NCI-H2227 (cell line): ENCODE measurements at regions not wholly inside any gene's neighbourhood (a gene's known extent, or its start where the extent isn't known, plus 50 kb on each side); places are given as distances from the start of the nearest gene placed in this dataset.
A peak's percentile ranks its signal among the peaks of the same experiment; 100 is the strongest.
"Not testable (repeated sequence)": the region's sequence is repeated elsewhere in the genome, so short reads cannot be mapped to it uniquely, and the experiment has no call there.

Experiments used
- DNase-seq: peaks from one replicate; lab custom pipeline; 2025; ENCODE audit not compliant: unreplicated experiment; lab: John Stamatoyannopoulos, UW

GRCh38 chr7:28328822-28329660, 83.3 kb upstream of the CREB5 start:
- no peak for DNase-seq

GRCh38 chr7:28329661-28330363, 82.5 kb upstream of the CREB5 start:
- DNase-seq: no peak

GRCh38 chr7:28330384-28331070, 81.8 kb upstream of the CREB5 start:
- no peak for DNase-seq

DNA sequence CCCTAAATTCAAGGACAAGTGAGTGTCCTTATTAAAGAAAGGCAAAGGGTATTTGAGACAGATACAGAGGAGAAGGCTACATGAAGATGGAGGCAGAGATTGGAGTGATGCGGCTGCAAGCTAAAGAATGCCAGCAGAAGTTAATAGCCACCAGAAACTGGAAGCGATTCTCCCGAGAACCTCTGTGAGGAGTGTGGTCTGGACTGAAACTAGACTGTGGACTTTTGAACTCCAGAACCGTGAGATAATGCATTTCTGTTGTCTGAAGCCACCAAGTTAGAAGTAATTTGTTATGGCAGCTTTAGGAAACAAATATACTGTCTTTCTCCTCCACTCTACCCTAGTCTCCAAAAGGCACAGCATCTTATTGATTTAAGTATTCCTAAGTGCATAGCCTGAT, 80.3 kb upstream of the CREB5 start:
- DNase-seq: no peak

DNA sequence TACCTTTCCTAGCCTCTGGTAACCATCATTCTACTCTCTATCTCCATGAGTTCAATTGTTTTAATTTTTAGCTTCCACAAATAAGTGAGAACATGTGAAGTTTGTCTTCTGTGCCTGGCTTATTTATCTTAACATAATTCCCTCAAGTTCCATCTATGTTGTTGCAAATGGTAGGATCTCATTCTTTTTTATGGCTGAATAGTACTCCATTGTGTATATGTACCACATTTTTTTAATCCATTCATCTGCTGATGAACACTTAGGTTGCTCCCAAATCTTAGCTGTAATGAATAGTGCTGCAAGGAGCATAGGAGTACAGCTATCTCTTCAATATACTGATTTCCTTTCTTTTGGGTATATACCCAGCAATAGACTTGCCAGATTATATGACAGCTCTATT, 78.8 kb upstream of the CREB5 start:
- not testable (repeated sequence) for DNase-seq

- DNase-seq: no peak
Measured at GRCh38 chr7:28336806-28337205, 75.5 kb upstream of the CREB5 start.

DNA sequence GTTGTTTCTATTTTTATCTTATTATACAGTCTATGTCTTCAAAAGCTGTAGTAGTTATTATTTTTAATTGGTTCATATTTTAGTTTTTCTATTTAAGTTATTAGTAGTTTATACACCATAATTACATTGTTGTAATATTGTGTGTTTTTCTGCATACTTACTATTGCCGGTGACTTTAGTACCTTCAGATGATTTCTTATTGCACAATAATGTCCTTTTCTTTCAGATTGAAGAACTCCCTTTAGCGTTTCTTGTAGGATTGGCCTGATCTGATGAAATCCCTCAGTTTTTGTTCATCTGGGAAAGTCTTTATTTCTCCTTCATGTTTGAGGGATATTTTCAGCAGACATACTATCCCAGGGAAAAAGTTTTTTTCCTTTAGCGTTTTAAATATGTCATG, 74.3 kb upstream of the CREB5 start:
- no peak for DNase-seq

GRCh38 chr7:28343462-28343861, 68.9 kb upstream of the CREB5 start:
- DNase-seq: no peak

- DNase-seq: no peak
Measured at GRCh38 chr7:28346256-28346655, 66.1 kb upstream of the CREB5 start.

GRCh38 chr7:28346676-28347363, 65.5 kb upstream of the CREB5 start:
- no peak for DNase-seq

DNA sequence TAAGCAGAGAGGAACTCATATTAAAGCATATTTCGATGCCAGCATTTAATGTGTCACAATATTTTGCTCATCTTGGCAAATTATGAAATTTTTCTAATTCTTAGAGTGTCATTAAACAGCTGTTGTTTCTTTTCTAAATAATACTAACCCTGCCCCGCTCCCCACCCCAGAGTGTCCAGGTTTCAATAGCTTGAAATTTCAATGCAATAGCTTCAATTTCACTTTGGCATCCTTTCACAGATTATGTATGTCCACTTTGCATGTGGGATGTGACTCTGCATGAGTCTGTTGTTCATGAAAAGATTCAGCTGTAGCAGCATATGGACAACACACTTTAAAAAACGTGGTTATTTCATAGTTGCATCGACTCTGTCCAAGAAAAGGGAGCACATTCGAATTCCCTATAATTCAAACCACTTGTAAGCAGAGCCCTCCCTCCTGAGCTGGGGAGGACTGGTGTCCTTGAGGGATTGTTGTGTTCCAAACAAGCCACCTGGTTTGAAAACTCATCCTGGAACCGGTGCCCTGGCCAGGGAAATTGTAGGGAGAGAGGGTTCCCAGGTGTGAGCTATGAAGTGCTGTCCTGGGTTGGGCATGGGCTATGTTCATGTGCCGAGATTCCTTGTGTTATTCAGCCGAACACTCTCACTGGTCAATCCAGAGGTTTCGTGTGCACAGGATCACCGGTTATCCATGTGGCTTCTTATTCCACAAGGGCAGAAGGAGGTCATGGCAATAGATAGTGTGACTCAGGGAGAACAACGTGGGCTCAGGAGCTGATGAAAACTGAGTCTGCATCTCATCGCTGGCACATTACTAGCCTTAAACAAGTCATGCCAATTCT, 64.6 kb upstream of the CREB5 start:
- DNase-seq: no peak

GRCh38 chr7:28348636-28349035, 63.7 kb upstream of the CREB5 start:
- DNase-seq: no peak

- DNase-seq: no peak
Measured at GRCh38 chr7:28349637-28350036, 62.7 kb upstream of the CREB5 start.

- DNase-seq: no peak
Measured at GRCh38 chr7:28350662-28351061, 61.7 kb upstream of the CREB5 start.

GRCh38 chr7:28351450-28351849, 60.9 kb upstream of the CREB5 start:
- DNase-seq: no peak

- DNase-seq: no peak
Measured at GRCh38 chr7:28354601-28355402, 57.5 kb upstream of the CREB5 start.

GRCh38 chr7:28355635-28356319, 56.5 kb upstream of the CREB5 start:
- DNase-seq: peak; percentile 34

DNA sequence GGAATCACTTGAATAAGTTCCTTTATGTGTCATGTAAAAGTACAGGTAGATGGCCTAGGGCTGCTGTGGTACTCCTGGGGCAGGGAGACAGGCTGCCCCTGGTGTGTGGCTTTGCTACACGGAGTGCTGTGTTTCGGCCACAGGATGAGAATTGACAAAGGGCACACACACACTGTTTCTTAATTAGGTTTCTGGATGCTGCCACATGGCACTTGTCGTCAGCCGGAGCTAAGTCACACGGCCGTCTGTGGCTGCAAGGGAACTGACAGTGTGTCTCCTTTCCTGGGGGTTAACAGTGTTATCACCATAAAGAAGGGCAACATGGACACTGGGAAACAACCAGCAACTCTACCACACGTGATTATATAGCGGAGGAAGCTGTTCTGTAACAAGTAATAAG, 55.7 kb upstream of the CREB5 start:
- DNase-seq: no peak

GRCh38 chr7:28358423-28358868, 53.9 kb upstream of the CREB5 start:
- no peak for DNase-seq
